Stimulated activated naive B cell treated with anti-CD40 and anti-IgM and Interleukin-4, amounts not matched to agents 10 μg/mL and 1 μg/mL and 100 μg/mL, for 72 hours (primary cell): ENCODE measurements at regions not wholly inside any gene's neighbourhood (a gene's known extent, or its start where the extent isn't known, plus 50 kb on each side); places are given as distances from the start of the nearest gene placed in this dataset.
"Not testable (repeated sequence)": the region's sequence is repeated elsewhere in the genome, so short reads cannot be mapped to it uniquely, and the experiment has no call there.

Experiments
- ATAC-seq, 2 donors: fragments of 150-1000 bp; cut with Tn5 transposase; replicated peaks; 2 replicates each; pipeline ENCODE4 v1.10.0; 2021; ENCODE audit warnings: moderate library complexity in 1 of 2
- DNase-seq: peaks from one replicate; pipeline ENCODE4 v3.0.0; 2021
- H3K27ac Mint-ChIP-seq: one replicate; pipeline ENCODE4 v1.8.0; 2022; ENCODE audit warnings: mild to moderate bottlenecking, mixed read lengths
- H3K27me3 Mint-ChIP-seq, 2 donors: one replicate each; pipeline ENCODE4 v1.8.0; 2022; ENCODE audit warnings: mixed read lengths in 2 of 2
- H3K36me3 Mint-ChIP-seq, 2 donors: one replicate each; pipeline ENCODE4 v1.8.0; 2022; ENCODE audit warnings: mixed read lengths in 2 of 2, mild to moderate bottlenecking in 1 of 2
- H3K4me1 Mint-ChIP-seq, 2 donors: one replicate each; pipeline ENCODE4 v1.8.0; 2022; ENCODE audit warnings: mixed read lengths in 2 of 2, mild to moderate bottlenecking in 1 of 2
- H3K4me3 Mint-ChIP-seq, 2 donors: one replicate each; pipeline ENCODE4 v1.8.0; 2022; ENCODE audit warnings: mild to moderate bottlenecking in 2 of 2, mixed read lengths in 2 of 2, moderate library complexity in 1 of 2
- H3K9me3 Mint-ChIP-seq, 2 donors: one replicate each; pipeline ENCODE4 v1.8.0; 2022; ENCODE audit warnings: mixed read lengths in 2 of 2, mild to moderate bottlenecking in 1 of 2

- ATAC-seq: no peak
- no peak overlapping the region for H3K4me3 Mint-ChIP-seq
Measured at GRCh38 chr4:57774681-57775080, 664.5 kb upstream of the IGFBP7 start.

GRCh38 chr4:57774171-57774570 lies 664.0 kb upstream of the IGFBP7 start:
- Mint-ChIP-seq H3K4me1 (no peaks in the 10 kb centered on the region), H3K36me3 (no peaks in the 10 kb centered on the region), H3K27ac (no peak overlapping the region), H3K9me3 (peaks cover 13 to 14% of the 10 kb centered on the region in 2 donors), H3K4me3 (no peak overlapping the region), H3K27me3 (no peaks in the 10 kb centered on the region)
- ATAC-seq: no peak
- no peak for DNase-seq

More at GRCh38 chr4:57774681-57775080, 664.5 kb upstream of the IGFBP7 start:
- no peaks in the 10 kb centered on the region for H3K36me3 Mint-ChIP-seq
- DNase-seq: no peak
- H3K27ac Mint-ChIP-seq: no peak overlapping the region
- H3K4me1 Mint-ChIP-seq: no peaks in the 10 kb centered on the region
- peaks cover 13 to 14% of the 10 kb centered on the region in 2 donors for H3K9me3 Mint-ChIP-seq
- no peaks in the 10 kb centered on the region for H3K27me3 Mint-ChIP-seq

- DNase-seq (no peak), ATAC-seq (no peak)
- no peaks in the 10 kb centered on the region for H3K27me3 Mint-ChIP-seq
- H3K9me3 Mint-ChIP-seq: peaks cover 8 to 18% of the 10 kb centered on the region in 2 donors
- peaks cover 0 to 2% of the 10 kb centered on the region in 2 donors for H3K4me1 Mint-ChIP-seq
- H3K4me3 Mint-ChIP-seq: no peak overlapping the region
- no peaks in the 10 kb centered on the region for H3K36me3 Mint-ChIP-seq
- no peak overlapping the region for H3K27ac Mint-ChIP-seq
Measured at GRCh38 chr4:57766341-57766740, 656.2 kb upstream of the IGFBP7 start.

GRCh38 chr4:57764856-57765255 lies 654.7 kb upstream of the IGFBP7 start:
- Mint-ChIP-seq H3K4me3 (no peak overlapping the region), H3K4me1 (peaks cover 0 to 2% of the 10 kb centered on the region in 2 donors), H3K9me3 (peaks cover 11 to 19% of the 10 kb centered on the region in 2 donors), H3K36me3 (no peaks in the 10 kb centered on the region), H3K27ac (no peak overlapping the region), H3K27me3 (no peaks in the 10 kb centered on the region)
- DNase-seq (no peak), ATAC-seq (no peak)

- H3K4me3 Mint-ChIP-seq: no peak overlapping the region
- H3K27ac Mint-ChIP-seq: no peak overlapping the region
- peaks cover 7 to 14% of the 10 kb centered on the region in 2 donors for H3K9me3 Mint-ChIP-seq
- no peak for DNase-seq
- no peaks in the 10 kb centered on the region for H3K27me3 Mint-ChIP-seq
- peaks cover 0 to 2% of the 10 kb centered on the region in 2 donors for H3K4me1 Mint-ChIP-seq
- H3K36me3 Mint-ChIP-seq: no peaks in the 10 kb centered on the region
- ATAC-seq: no peak
Measured at GRCh38 chr4:57763070-57763469, 652.9 kb upstream of the IGFBP7 start.

GRCh38 chr4:57740625-57741190 lies 630.5 kb upstream of the IGFBP7 start:
- H3K9me3 Mint-ChIP-seq: peaks cover 4 to 8% of the 10 kb centered on the region in 2 donors
- no peaks in the 10 kb centered on the region for H3K27me3 Mint-ChIP-seq
- no peaks in the 10 kb centered on the region for H3K4me1 Mint-ChIP-seq
- no peaks in the 10 kb centered on the region for H3K36me3 Mint-ChIP-seq
- no peak for ATAC-seq
- no peak overlapping the region for H3K27ac Mint-ChIP-seq
- DNase-seq: no peak
- H3K4me3 Mint-ChIP-seq: no peak overlapping the region

GRCh38 chr4:57736781-57737180 lies 626.6 kb upstream of the IGFBP7 start:
- Mint-ChIP-seq H3K4me1 (no peaks in the 10 kb centered on the region), H3K9me3 (peaks cover 2 to 4% of the 10 kb centered on the region in 2 donors), H3K4me3 (no peak overlapping the region), H3K27me3 (no peaks in the 10 kb centered on the region), H3K27ac (no peak overlapping the region), H3K36me3 (no peaks in the 10 kb centered on the region)
- ATAC-seq (no peak), DNase-seq (no peak)

GRCh38 chr4:57734104-57734670 lies 624.0 kb upstream of the IGFBP7 start:
- no peak for DNase-seq
- H3K9me3 Mint-ChIP-seq: peaks cover 0 to 2% of the 10 kb centered on the region in 2 donors
- no peaks in the 10 kb centered on the region for H3K4me1 Mint-ChIP-seq
- H3K27ac Mint-ChIP-seq: no peak overlapping the region
- no peaks in the 10 kb centered on the region for H3K36me3 Mint-ChIP-seq
- ATAC-seq: no peak
- H3K4me3 Mint-ChIP-seq: no peak overlapping the region
- no peaks in the 10 kb centered on the region for H3K27me3 Mint-ChIP-seq

- not testable (repeated sequence) for H3K4me1 Mint-ChIP-seq, DNase-seq, H3K4me3 Mint-ChIP-seq, H3K27ac Mint-ChIP-seq, H3K9me3 Mint-ChIP-seq, H3K27me3 Mint-ChIP-seq, ATAC-seq, H3K36me3 Mint-ChIP-seq
Measured at GRCh38 chr4:57729775-57730570, 619.8 kb upstream of the IGFBP7 start.

- Mint-ChIP-seq H3K9me3 (peaks cover 0 to 5% of the 10 kb centered on the region in 2 donors), H3K4me3 (no peak overlapping the region), H3K27me3 (no peaks in the 10 kb centered on the region), H3K4me1 (no peaks in the 10 kb centered on the region), H3K36me3 (no peaks in the 10 kb centered on the region), H3K27ac (no peak overlapping the region)
- DNase-seq (no peak), ATAC-seq (no peak)
Measured at GRCh38 chr4:57726154-57726553, 616.0 kb upstream of the IGFBP7 start.

- Mint-ChIP-seq H3K27ac (no peak overlapping the region), H3K27me3 (no peaks in the 10 kb centered on the region), H3K4me1 (no peaks in the 10 kb centered on the region), H3K36me3 (no peaks in the 10 kb centered on the region), H3K4me3 (no peak overlapping the region), H3K9me3 (peaks cover 0 to 4% of the 10 kb centered on the region in 2 donors)
- ATAC-seq (no peak), DNase-seq (no peak)
Measured at GRCh38 chr4:57719456-57719855, 609.3 kb upstream of the IGFBP7 start.

GRCh38 chr4:57714313-57714712 lies 604.1 kb upstream of the IGFBP7 start:
- ATAC-seq, H3K4me1 Mint-ChIP-seq, H3K4me3 Mint-ChIP-seq, H3K9me3 Mint-ChIP-seq, H3K36me3 Mint-ChIP-seq, DNase-seq, H3K27ac Mint-ChIP-seq, H3K27me3 Mint-ChIP-seq: not testable (repeated sequence)

GRCh38 chr4:57710053-57710452 lies 599.9 kb upstream of the IGFBP7 start:
- no peak overlapping the region for H3K27ac Mint-ChIP-seq

GRCh38 chr4:57691370-57691769 lies 581.2 kb upstream of the IGFBP7 start:
- no peak for DNase-seq
- no peaks in the 10 kb centered on the region for H3K36me3 Mint-ChIP-seq
- peaks cover 0 to 9% of the 10 kb centered on the region in 2 donors for H3K9me3 Mint-ChIP-seq
- ATAC-seq: no peak
- H3K4me3 Mint-ChIP-seq: no peak overlapping the region
- no peaks in the 10 kb centered on the region for H3K4me1 Mint-ChIP-seq
- H3K27ac Mint-ChIP-seq: no peak overlapping the region
- no peaks in the 10 kb centered on the region for H3K27me3 Mint-ChIP-seq

More at GRCh38 chr4:57710053-57710452, 599.9 kb upstream of the IGFBP7 start:
- H3K27me3 Mint-ChIP-seq: no peaks in the 10 kb centered on the region
- no peak overlapping the region for H3K4me3 Mint-ChIP-seq
- ATAC-seq (no peak), DNase-seq (no peak)
- no peaks in the 10 kb centered on the region for H3K36me3 Mint-ChIP-seq
- H3K4me1 Mint-ChIP-seq: no peaks in the 10 kb centered on the region
- no peaks in the 10 kb centered on the region for H3K9me3 Mint-ChIP-seq

GRCh38 chr4:57689693-57690205 lies 579.6 kb upstream of the IGFBP7 start:
- Mint-ChIP-seq H3K27ac (no peak overlapping the region), H3K9me3 (peaks cover 0 to 9% of the 10 kb centered on the region in 2 donors), H3K27me3 (no peaks in the 10 kb centered on the region)

More at GRCh38 chr4:57689693-57690205, 579.6 kb upstream of the IGFBP7 start:
- DNase-seq: no peak
- Mint-ChIP-seq H3K4me1 (no peaks in the 10 kb centered on the region), H3K4me3 (no peak overlapping the region), H3K36me3 (no peaks in the 10 kb centered on the region)
- ATAC-seq: no peak
